Neural crest cell (in vitro differentiated cells): ENCODE measurements at regions not wholly inside any gene's neighbourhood (a gene's known extent, or its start where the extent isn't known, plus 50 kb on each side); places are given as distances from the start of the nearest gene placed in this dataset.

ENCODE experiments used
- DNase-seq: peaks from one replicate; pipeline ENCODE4 v3.0.0; 2021; ENCODE audit warnings: low read depth, mixed read lengths, low spot score
- H3K27ac Mint-ChIP-seq: one replicate; pipeline ENCODE4 v1.8.0; 2021; ENCODE audit warnings: mild to moderate bottlenecking, mixed read lengths; ENCODE audit not compliant: unreplicated experiment
- H3K27me3 Mint-ChIP-seq: 2 replicates; pipeline ENCODE4 v1.8.0; 2021; ENCODE audit warnings: low read depth, mild to moderate bottlenecking, mixed read lengths
- H3K36me3 Mint-ChIP-seq: 2 replicates; pipeline ENCODE4 v1.8.0; 2021; ENCODE audit warnings: low read depth, mild to moderate bottlenecking, mixed read lengths
- H3K4me1 Mint-ChIP-seq: 2 replicates; pipeline ENCODE4 v1.8.0; 2021; ENCODE audit warnings: mixed read lengths
- H3K4me3 Mint-ChIP-seq: one replicate; pipeline ENCODE4 v1.8.0; 2021; ENCODE audit warnings: mild to moderate bottlenecking, mixed read lengths
- H3K9me3 Mint-ChIP-seq: 2 replicates; pipeline ENCODE4 v1.8.0; 2021; ENCODE audit warnings: mixed read lengths
- CTCF ChIP-seq: fragments of 200-600 bp; sonication (generic); conservative IDR thresholded peaks from 2 replicates; pipeline ENCODE4 v1.5.0; 2021; ENCODE audit warnings: antibody characterized with exemption, mild to moderate bottlenecking

DNA sequence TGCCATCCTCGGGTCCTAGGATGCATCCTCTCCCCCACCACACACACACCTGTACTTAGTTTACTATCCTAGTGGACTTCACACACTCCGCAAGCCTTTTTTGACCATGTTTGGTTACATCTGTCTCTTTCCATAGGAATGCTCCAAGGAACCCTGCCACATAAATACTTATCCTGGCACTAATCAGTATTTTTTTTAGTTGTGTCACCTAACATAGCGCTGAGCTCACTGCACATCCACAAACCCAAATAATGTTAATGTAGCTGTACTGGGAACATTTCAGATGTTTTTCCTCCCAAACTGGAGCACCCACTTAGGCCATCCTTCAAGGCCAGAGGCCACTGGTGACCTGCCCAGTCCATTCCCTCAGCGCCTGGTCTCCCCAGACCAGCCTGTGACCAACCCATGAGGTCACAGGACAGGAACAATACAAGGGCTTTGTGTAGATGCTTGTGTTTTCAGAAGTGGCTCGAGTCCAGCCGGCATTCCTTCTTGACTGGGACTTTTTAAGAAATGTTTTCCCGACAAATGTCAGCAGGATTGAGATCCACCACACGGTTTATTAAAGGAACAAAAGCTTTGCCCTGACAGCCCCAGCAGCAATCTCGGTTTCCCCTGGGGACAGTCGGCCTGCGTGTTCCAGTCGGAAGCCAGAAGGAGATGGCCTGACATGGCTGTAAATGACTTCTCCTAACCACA lies 181.4 kb downstream of the JCAD start:
- DNase-seq, result no peak
- Mint-ChIP-seq H3K4me1 (peaks cover 64% of the 10 kb centered on the region), H3K27me3 (no peaks in the 10 kb centered on the region), H3K9me3 (peaks cover 3% of the 10 kb centered on the region), H3K27ac (peak overlapping the region; percentile 83), H3K36me3 (peaks cover 2% of the 10 kb centered on the region), H3K4me3 (peak overlapping the region; percentile 5)
- no peak for TF ChIP-seq CTCF

- Mint-ChIP-seq H3K36me3 (peaks cover 2% of the 10 kb centered on the region), H3K27ac (peak overlapping the region; percentile 10), H3K4me3 (no peak overlapping the region), H3K9me3 (peaks cover 3% of the 10 kb centered on the region), H3K27me3 (no peaks in the 10 kb centered on the region), H3K4me1 (peaks cover 52% of the 10 kb centered on the region)
- no peak for TF ChIP-seq CTCF
- no peak for DNase-seq
Observed at GRCh38 chr10:29876008-29876555, 183.3 kb downstream of the JCAD start.

DNA sequence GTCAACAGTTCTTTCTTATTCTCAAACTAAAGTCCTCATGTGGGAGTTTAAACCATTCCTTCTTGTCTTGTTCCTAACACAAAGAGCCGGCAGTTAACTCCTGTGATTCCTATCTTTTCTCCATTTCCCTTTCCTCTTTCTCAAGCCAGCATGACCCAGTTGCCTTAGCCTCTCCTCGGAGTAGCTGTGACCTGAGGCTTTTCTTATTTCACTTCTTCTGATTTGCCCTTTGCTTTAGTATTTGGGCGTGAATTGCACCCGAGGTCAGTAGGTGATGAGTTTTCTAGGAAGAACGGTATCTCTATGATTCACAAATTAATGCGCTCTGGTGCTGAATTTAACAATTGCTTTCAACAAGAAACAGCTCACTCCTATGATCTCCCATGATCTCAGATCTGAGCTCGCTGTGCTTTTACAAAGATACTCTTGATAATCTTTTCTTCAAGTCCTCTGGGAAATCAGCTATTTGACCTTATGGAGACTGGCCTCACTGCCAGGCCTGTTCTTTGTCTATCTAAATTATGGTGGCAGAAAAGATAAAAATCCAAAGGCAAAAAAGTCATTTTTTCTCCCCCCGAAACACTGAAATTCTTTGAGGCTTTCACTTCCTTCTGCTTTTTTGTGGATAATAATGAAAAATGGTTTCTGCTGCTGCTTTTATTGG lies 184.6 kb downstream of the JCAD start:
- no peak for TF ChIP-seq CTCF
- H3K4me1 Mint-ChIP-seq, result peaks cover 55% of the 10 kb centered on the region
- peaks cover 10% of the 10 kb centered on the region for H3K36me3 Mint-ChIP-seq
- H3K27me3 Mint-ChIP-seq, result no peaks in the 10 kb centered on the region
- no peak for DNase-seq
- H3K27ac Mint-ChIP-seq, result peak overlapping the region; percentile 81
- H3K9me3 Mint-ChIP-seq, result peaks cover 12% of the 10 kb centered on the region
- no peak overlapping the region for H3K4me3 Mint-ChIP-seq

DNA sequence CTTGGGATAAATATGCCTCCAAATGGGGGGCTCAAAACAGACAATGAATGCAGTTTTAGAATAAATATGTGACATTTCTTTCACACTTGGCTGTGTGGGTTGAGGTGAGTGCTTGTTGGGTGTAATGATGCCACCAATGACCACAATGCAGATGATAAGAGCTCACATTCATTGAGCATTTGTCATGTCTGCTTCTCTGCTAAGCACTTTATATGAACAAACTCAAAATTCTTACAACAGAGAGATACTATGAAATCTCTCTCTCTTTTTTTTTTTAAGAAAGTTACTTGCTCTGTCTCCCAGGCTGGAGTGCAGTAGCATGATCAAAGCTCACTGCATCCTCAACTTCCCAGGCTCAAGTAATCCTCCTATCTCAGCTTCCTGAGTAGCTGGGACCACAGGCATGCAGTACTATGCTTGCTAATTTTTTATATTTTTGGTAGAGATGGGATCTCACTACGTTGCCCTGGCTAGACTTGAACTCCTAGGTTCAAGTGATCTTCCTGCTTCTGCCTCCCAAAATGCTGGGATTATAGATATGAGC lies 185.4 kb downstream of the JCAD start:
- Mint-ChIP-seq H3K4me3 (no peak overlapping the region), H3K9me3 (peaks cover 12% of the 10 kb centered on the region), H3K27me3 (no peaks in the 10 kb centered on the region), H3K27ac (peak overlapping the region; percentile 81), H3K36me3 (peaks cover 10% of the 10 kb centered on the region), H3K4me1 (peaks cover 58% of the 10 kb centered on the region)
- no peak for TF ChIP-seq CTCF
- no peak for DNase-seq

- no peaks in the 10 kb centered on the region for H3K27me3 Mint-ChIP-seq
- DNase-seq, result no peak
- no peak for TF ChIP-seq CTCF
- H3K36me3 Mint-ChIP-seq, result peaks cover 8% of the 10 kb centered on the region
- H3K4me1 Mint-ChIP-seq, result peaks cover 47% of the 10 kb centered on the region
- no peak overlapping the region for H3K27ac Mint-ChIP-seq
- peaks cover 9% of the 10 kb centered on the region for H3K9me3 Mint-ChIP-seq
- H3K4me3 Mint-ChIP-seq, result no peak overlapping the region
Observed at GRCh38 chr10:29870522-29871044, 188.8 kb downstream of the JCAD start.
